IMR-90 (cell line): ENCODE measurements at regions not wholly inside any gene's neighbourhood (a gene's known extent, or its start where the extent isn't known, plus 50 kb on each side); places are given as distances from the start of the nearest gene placed in this dataset.

Experiments used
- CEBPB ChIP-seq: IDR thresholded peaks from 2 replicates; pipeline ENCODE4 v1.6.1; 2012; ENCODE audit warnings: low read depth, low read length, improper control_type of control experiment
- CTCF ChIP-seq: conservative IDR thresholded peaks from 2 replicates; pipeline ENCODE4 v1.5.1; 2012; ENCODE audit warnings: mild to moderate bottlenecking, low read depth, low read length, improper control_type of control experiment
- ELK1 ChIP-seq: fragments of 150-350 bp; IDR thresholded peaks from 2 replicates; pipeline ENCODE4 v1.6.1; 2016; ENCODE audit warnings: low read depth, mild to moderate bottlenecking, low read length, moderate library complexity, borderline replicate concordance
- MXI1 ChIP-seq: IDR thresholded peaks from 2 replicates; pipeline ENCODE4 v1.6.1; 2012; ENCODE audit warnings: low read depth, mild to moderate bottlenecking, low read length, moderate library complexity, borderline replicate concordance
- POLR2A ChIP-seq: IDR thresholded peaks from 2 replicates; pipeline ENCODE4 v1.6.1; 2012; ENCODE audit warnings: mild to moderate bottlenecking, low read depth, low read length
- RAD21 ChIP-seq: IDR thresholded peaks from 2 replicates; pipeline ENCODE4 v1.6.1; 2012; ENCODE audit warnings: low read length, improper control_type of control experiment
- RFX5 ChIP-seq: IDR thresholded peaks from 2 replicates; pipeline ENCODE4 v1.8.0; 2012; ENCODE audit warnings: low read depth, mild to moderate bottlenecking, low read length, moderate library complexity
- SMC3 ChIP-seq: fragments of 150-350 bp; IDR thresholded peaks from 2 replicates; pipeline ENCODE4 v1.6.1; 2016; ENCODE audit warnings: low read depth, mild to moderate bottlenecking, antibody characterized with exemption, low read length, moderate library complexity

- no peak for TF ChIP-seq CTCF
- TF ChIP-seq ELK1: no peak
- TF ChIP-seq SMC3: no peak
- no peak for TF ChIP-seq POLR2A
- no peak for TF ChIP-seq MXI1
- TF ChIP-seq RFX5: no peak
- no peak for TF ChIP-seq RAD21
- no peak for TF ChIP-seq CEBPB
Observed at GRCh38 chr1:170370087-170370486, 161.9 kb upstream of the GORAB start.
